ENCODE measurements at regions not wholly inside any gene's neighbourhood (a gene's known extent, or its start where the extent isn't known, plus 50 kb on each side); places are given as distances from the start of the nearest gene placed in this dataset.

GRCh38 chr6:165042912-165043311, 266.5 kb downstream of the C6orf118 start:
- Histone ChIP-seq H3K27ac (no peak overlapping the region), H3K9me3 (peaks cover 0 to 17% of the 10 kb centered on the region in 2 donors), H3K27me3 (no peaks in the 10 kb centered on the region), H3K36me3 (no peaks in the 10 kb centered on the region), H3K4me1 (no peaks in the 10 kb centered on the region), H3K4me3 (no peak overlapping the region)
- TF ChIP-seq CTCF (IDR thresholded peaks at IDR 0.05): no peak
- DNase-seq (no peak), ATAC-seq (no peak)
- intact Hi-C loops (cut with DNase I): no loop called here

- Histone ChIP-seq H3K4me3 (no peak overlapping the region), H3K9me3 (peaks cover 0 to 13% of the 10 kb centered on the region in 2 donors), H3K36me3 (no peaks in the 10 kb centered on the region), H3K27me3 (no peaks in the 10 kb centered on the region), H3K4me1 (no peaks in the 10 kb centered on the region), H3K27ac (no peak overlapping the region)
- no peak for DNase-seq
- no peak for TF ChIP-seq CTCF (IDR thresholded peaks at IDR 0.05)
- intact Hi-C loops (cut with DNase I): no loop called here
- ATAC-seq: no peak
These were observed 269.0 kb downstream of the C6orf118 start for GRCh38 chr6:165040440-165040839.

- no peaks in the 10 kb centered on the region for H3K4me1 ChIP-seq
- no peak overlapping the region for H3K27ac ChIP-seq
- ATAC-seq: no peak
- H3K27me3 ChIP-seq: no peaks in the 10 kb centered on the region
- peaks cover 0 to 20% of the 10 kb centered on the region in 2 donors for H3K9me3 ChIP-seq
- intact Hi-C loops (cut with DNase I): no loop called here
- no peak for DNase-seq
- TF ChIP-seq CTCF (IDR thresholded peaks at IDR 0.05): no peak
- no peaks in the 10 kb centered on the region for H3K36me3 ChIP-seq
- no peak overlapping the region for H3K4me3 ChIP-seq
These were observed 275.1 kb downstream of the C6orf118 start for GRCh38 chr6:165034271-165034741.

GRCh38 chr6:165031502-165031901, 277.9 kb downstream of the C6orf118 start:
- H3K4me1 ChIP-seq: no peaks in the 10 kb centered on the region
- H3K9me3 ChIP-seq: peaks cover 0 to 20% of the 10 kb centered on the region in 2 donors
- ATAC-seq (no peak), DNase-seq (no peak)
- no peak overlapping the region for H3K27ac ChIP-seq
- H3K27me3 ChIP-seq: no peaks in the 10 kb centered on the region
- no peak for TF ChIP-seq CTCF (IDR thresholded peaks at IDR 0.05)
- H3K4me3 ChIP-seq: no peak overlapping the region
- no peaks in the 10 kb centered on the region for H3K36me3 ChIP-seq
- intact Hi-C loops (cut with DNase I): no loop called here

- Histone ChIP-seq H3K4me3 (no peak overlapping the region), H3K36me3 (no peaks in the 10 kb centered on the region), H3K4me1 (no peaks in the 10 kb centered on the region), H3K9me3 (peaks cover 0 to 7% of the 10 kb centered on the region in 2 donors), H3K27ac (no peak overlapping the region), H3K27me3 (no peaks in the 10 kb centered on the region)
- DNase-seq (no peak), ATAC-seq (no peak)
- TF ChIP-seq CTCF (IDR thresholded peaks at IDR 0.05): no peak
- intact Hi-C loops (cut with DNase I): no loop called here
These were observed 284.4 kb downstream of the C6orf118 start for GRCh38 chr6:165025040-165025439.
